ENCODE measurements at regions not wholly inside any gene's neighbourhood (a gene's known extent, or its start where the extent isn't known, plus 50 kb on each side); places are given as distances from the start of the nearest gene placed in this dataset.

GRCh38 chr1:234726359-234726943 is 116.5 kb upstream of the IRF2BP2 start:
- Histone ChIP-seq H3K9me3 (no peaks in the 10 kb centered on the region), H3K4me3 (no peak overlapping the region), H3K27ac (peak overlapping the region; percentile 97 to 99 (median 98)), H3K36me3 (no peaks in the 10 kb centered on the region), H3K27me3 (no peaks in the 10 kb centered on the region), H3K4me1 (peaks cover 51 to 61% (median 56%) of the 10 kb centered on the region in 4 donors)
- DNase-seq = no peak
- TF ChIP-seq EP300 (IDR thresholded peaks at IDR 0.05; ENCODE audit: low read depth) (no peak), POLR2A (IDR thresholded peaks at IDR 0.05) (no peak), CTCF (IDR thresholded peaks at IDR 0.05) (no peak), POLR2AphosphoS5 (IDR thresholded peaks at IDR 0.05) (no peak)
- intact Hi-C loops (cut with DNase I; ENCODE audit: low total_unique reads) (loop anchor here (10.0 kb wide), 1 partner anchor 232 kb away; no protein-coding TSS in a partner anchor), in situ Hi-C loops (cut with MboI; ENCODE audit: low pct_ligation_motif_present in 1 of 4, low pct_unique_long_range_greater_than_20kb in 1 of 4, low sequenced_read_pairs in 3 of 4) (loop anchor here (10.0 to 25.0 kb wide), 6 partner anchors 111 to 358 kb away; partner anchors contain the start of gene IRF2BP2 (in 1 of the 4))
- WGBS, 2 donors (ENCODE audit: low coverage in 1 of 2) = 93% methylated on average over 12 of the region's 12 CpGs; no CpG with 5 or more reads in 1 of the 2 donors

GRCh38 chr1:234725177-234726132 is 115.5 kb upstream of the IRF2BP2 start:
- 23 to 59% methylated on average over 2 to 12 of the region's 12 CpGs for WGBS, 2 donors (ENCODE audit: low coverage in 1 of 2)
- no peaks in the 10 kb centered on the region for H3K9me3 ChIP-seq
- no peak for DNase-seq
- H3K36me3 ChIP-seq = no peaks in the 10 kb centered on the region
- in situ Hi-C loops (cut with MboI; ENCODE audit: low pct_ligation_motif_present in 1 of 4, low pct_unique_long_range_greater_than_20kb in 1 of 4, low sequenced_read_pairs in 3 of 4) = loop anchor here (10.0 to 25.0 kb wide), 6 partner anchors 111 to 359 kb away; partner anchors contain the start of gene IRF2BP2 (in 1 of the 4)
- no peaks in the 10 kb centered on the region for H3K27me3 ChIP-seq
- H3K27ac ChIP-seq = peak overlapping the region; percentile 97 to 99 (median 98)
- no peak for TF ChIP-seq POLR2AphosphoS5 (IDR thresholded peaks at IDR 0.05)
- no peak for TF ChIP-seq POLR2A (IDR thresholded peaks at IDR 0.05)
- peak overlapping the region in 2 of 4 donors; percentile 6 to 40 for H3K4me3 ChIP-seq
- intact Hi-C loops (cut with DNase I; ENCODE audit: low total_unique reads) = loop anchor here (2.0 to 10.0 kb wide), 2 partner anchors 115 to 231 kb away; partner anchors contain the start of gene IRF2BP2
- H3K4me1 ChIP-seq = peaks cover 57 to 70% (median 63%) of the 10 kb centered on the region in 4 donors

GRCh38 chr1:234724516-234725176 is 114.7 kb upstream of the IRF2BP2 start:
- TF ChIP-seq CTCF (IDR thresholded peaks at IDR 0.05) = no peak
- TF ChIP-seq POLR2A (IDR thresholded peaks at IDR 0.05) = no peak
- no peak for TF ChIP-seq EP300 (IDR thresholded peaks at IDR 0.05; ENCODE audit: low read depth)
- peak; percentile 10 to 25 (median 22) for TF ChIP-seq POLR2AphosphoS5 (IDR thresholded peaks at IDR 0.05)
- Histone ChIP-seq H3K9me3 (no peaks in the 10 kb centered on the region), H3K27me3 (no peaks in the 10 kb centered on the region), H3K36me3 (no peaks in the 10 kb centered on the region), H3K27ac (peak overlapping the region; percentile 97 to 99 (median 98)), H3K4me3 (peak overlapping the region in 2 of 4 donors; percentile 6 to 40), H3K4me1 (peaks cover 58 to 78% (median 66%) of the 10 kb centered on the region in 4 donors)
- peak; percentile 71 for DNase-seq
- WGBS, 2 donors (ENCODE audit: low coverage in 1 of 2) = 9% methylated on average over 16 of the region's 16 CpGs; no CpG with 5 or more reads in 1 of the 2 donors
- in situ Hi-C loops (cut with MboI; ENCODE audit: low pct_ligation_motif_present in 1 of 4, low pct_unique_long_range_greater_than_20kb in 1 of 4, low sequenced_read_pairs in 3 of 4) (loop anchor here (10.0 to 25.0 kb wide), 7 partner anchors 110 to 360 kb away; partner anchors contain the start of gene IRF2BP2 (in 1 of the 4)), intact Hi-C loops (cut with DNase I; ENCODE audit: low total_unique reads) (loop anchor here (2.0 to 10.0 kb wide), 3 partner anchors 114 to 253 kb away; partner anchors contain the start of gene IRF2BP2)

Data from transverse colon (tissue), 4 donors.